H1 (cell line): ENCODE measurements at regions not wholly inside any gene's neighbourhood (a gene's known extent, or its start where the extent isn't known, plus 50 kb on each side); places are given as distances from the start of the nearest gene placed in this dataset.

Experiments
- CREB1 ChIP-seq: IDR thresholded peaks from 2 replicates; pipeline ENCODE4 v1.6.1; 2012; ENCODE audit warnings: inconsistent platforms
- HDAC2 ChIP-seq, 2 experiments: fragments of 300-600 bp in 1 of 2; sonication (generic) in 1 of 2; IDR thresholded peaks; 2 replicates each; pipeline ENCODE4 v1.6.1; 2011 to 2012; ENCODE audit warnings: low read depth in 2 of 2, low read length in 2 of 2, mild to moderate bottlenecking in 2 of 2, moderate library complexity in 2 of 2, borderline replicate concordance in 1 of 2, inconsistent platforms in 1 of 2
- JUND ChIP-seq: IDR thresholded peaks from 2 replicates; pipeline ENCODE4 v1.6.1; 2011; ENCODE audit warnings: mild to moderate bottlenecking, improper control_type of control experiment, low read length
- POLR2AphosphoS5 ChIP-seq: IDR thresholded peaks from 2 replicates; pipeline ENCODE4 v1.6.1; 2011; ENCODE audit warnings: low read depth, low read length
- RNF2 ChIP-seq: fragments of 200-900, 300-1000 bp; sonication (generic); IDR thresholded peaks from 2 replicates; pipeline ENCODE4 v1.7.1; 2016; ENCODE audit warnings: borderline replicate concordance, low read depth, mild to moderate bottlenecking, antibody characterized with exemption, low read length; ENCODE audit not compliant: poor library complexity, severe bottlenecking; ENCODE audit errors: missing control alignments
- SIN3A ChIP-seq, 2 experiments: IDR thresholded peaks in 1 of 2; conservative IDR thresholded peaks in 1 of 2; 2 replicates each; pipeline ENCODE4 v1.6.1; 2011 to 2012; ENCODE audit warnings: low read length in 2 of 2, improper control_type of control experiment in 1 of 2, low read depth in 1 of 2, mild to moderate bottlenecking in 1 of 2
- SP2 ChIP-seq: IDR thresholded peaks from 2 replicates; pipeline ENCODE4 v1.6.1; 2012; ENCODE audit warnings: mild to moderate bottlenecking, low read length, inconsistent platforms
- TCF12 ChIP-seq: IDR thresholded peaks from 2 replicates; pipeline ENCODE4 v1.6.1; 2011; ENCODE audit warnings: low read depth, mild to moderate bottlenecking, low read length
- TF ChIP-seq, protein P1 (sequence below), 3 experiments: IDR thresholded peaks; 1 replicate in 2 of 3; 2 replicates in 1 of 3; pipeline versions ENCODE4 v1.5.1 to v1.6.1; 2011; ENCODE audit warnings: low read length in 3 of 3, mild to moderate bottlenecking in 3 of 3, inconsistent platforms in 2 of 3, low read depth in 1 of 3, moderate library complexity in 1 of 3; ENCODE audit not compliant: insufficient read depth in 1 of 3; ENCODE audit errors: control extremely low read depth in 1 of 3
- TF ChIP-seq, protein P2 (sequence below): IDR thresholded peaks from 2 replicates; pipeline ENCODE4 v1.6.1; 2011; ENCODE audit warnings: low read depth, mild to moderate bottlenecking, low read length; ENCODE audit not compliant: insufficient read depth

DNA sequence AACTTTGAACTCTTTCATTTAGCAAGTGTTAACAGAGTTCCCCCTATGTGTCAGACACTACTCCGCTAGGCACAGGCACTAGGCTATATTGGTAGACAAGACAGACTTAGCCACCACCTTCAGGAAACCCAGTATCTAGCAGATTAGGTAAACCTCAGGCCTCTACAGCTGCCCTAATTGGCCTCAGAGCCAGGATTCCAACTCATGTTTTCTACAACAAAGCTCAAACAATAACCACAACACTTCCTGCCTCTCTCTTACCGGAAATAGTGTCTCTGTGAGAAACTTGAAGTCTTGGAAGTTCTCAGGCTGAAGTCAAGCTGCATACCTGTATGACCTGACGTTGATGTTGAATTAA, 116.6 kb upstream of the SLC44A1 start:
- TF ChIP-seq JUND (no peak), POLR2AphosphoS5 (no peak), SIN3A (conservative IDR thresholded peaks at IDR 0.05 in 1 of 2, IDR thresholded peaks at IDR 0.05 in 1 of 2; ENCODE audit: low read depth in 1 of 2, low read length in 2 of 2) (no peak), TCF12 (no peak), CREB1 (no peak), RNF2 (no peak), SP2 (no peak), HDAC2 (IDR thresholded peaks at IDR 0.05; ENCODE audit: borderline replicate concordance in 1 of 2, low read depth in 2 of 2, low read length in 2 of 2) (no peak)
- TF ChIP-seq, protein P1, sequence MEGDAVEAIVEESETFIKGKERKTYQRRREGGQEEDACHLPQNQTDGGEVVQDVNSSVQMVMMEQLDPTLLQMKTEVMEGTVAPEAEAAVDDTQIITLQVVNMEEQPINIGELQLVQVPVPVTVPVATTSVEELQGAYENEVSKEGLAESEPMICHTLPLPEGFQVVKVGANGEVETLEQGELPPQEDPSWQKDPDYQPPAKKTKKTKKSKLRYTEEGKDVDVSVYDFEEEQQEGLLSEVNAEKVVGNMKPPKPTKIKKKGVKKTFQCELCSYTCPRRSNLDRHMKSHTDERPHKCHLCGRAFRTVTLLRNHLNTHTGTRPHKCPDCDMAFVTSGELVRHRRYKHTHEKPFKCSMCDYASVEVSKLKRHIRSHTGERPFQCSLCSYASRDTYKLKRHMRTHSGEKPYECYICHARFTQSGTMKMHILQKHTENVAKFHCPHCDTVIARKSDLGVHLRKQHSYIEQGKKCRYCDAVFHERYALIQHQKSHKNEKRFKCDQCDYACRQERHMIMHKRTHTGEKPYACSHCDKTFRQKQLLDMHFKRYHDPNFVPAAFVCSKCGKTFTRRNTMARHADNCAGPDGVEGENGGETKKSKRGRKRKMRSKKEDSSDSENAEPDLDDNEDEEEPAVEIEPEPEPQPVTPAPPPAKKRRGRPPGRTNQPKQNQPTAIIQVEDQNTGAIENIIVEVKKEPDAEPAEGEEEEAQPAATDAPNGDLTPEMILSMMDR (IDR thresholded peaks at IDR 0.05; ENCODE audit: control extremely low read depth in 1 of 3, insufficient read depth in 1 of 3, low read depth in 1 of 3, low read length in 3 of 3) = no peak
- TF ChIP-seq, protein P2, sequence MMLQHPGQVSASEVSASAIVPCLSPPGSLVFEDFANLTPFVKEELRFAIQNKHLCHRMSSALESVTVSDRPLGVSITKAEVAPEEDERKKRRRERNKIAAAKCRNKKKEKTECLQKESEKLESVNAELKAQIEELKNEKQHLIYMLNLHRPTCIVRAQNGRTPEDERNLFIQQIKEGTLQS = no peak
